Neural cell (in vitro differentiated cells): ENCODE measurements at regions not wholly inside any gene's neighbourhood (a gene's known extent, or its start where the extent isn't known, plus 50 kb on each side); places are given as distances from the start of the nearest gene placed in this dataset.

Source experiments
- H2AFZ ChIP-seq: fragments of 200-600, 300-800 bp; sonication (generic), shearing (Covaris generic); 2 replicates; pipeline ENCODE4 v1.6.0; 2014; ENCODE audit warnings: low read depth, mild to moderate bottlenecking, antibody characterized with exemption, low read length, moderate library complexity
- H3F3A ChIP-seq: fragments of 200-600 bp; shearing (Covaris generic); 2 replicates; pipeline ENCODE4 v1.6.1; 2016; ENCODE audit warnings: mild to moderate bottlenecking, moderate library complexity, mixed read lengths, antibody characterized with exemption, low read length; ENCODE audit not compliant: insufficient read depth, poor library complexity, severe bottlenecking
- H3K27ac ChIP-seq: fragments of 200-600, 300-800 bp; sonication (generic), shearing (Covaris generic); 2 replicates; pipeline ENCODE4 v1.5.1; 2014; ENCODE audit warnings: mild to moderate bottlenecking, low read length, moderate library complexity
- H3K27me3 ChIP-seq: fragments of 300-800, 200-600 bp; sonication (generic), shearing (Covaris generic); 2 replicates; pipeline ENCODE4 v1.6.0; 2014; ENCODE audit warnings: mild to moderate bottlenecking, low read depth, low read length, moderate library complexity; ENCODE audit not compliant: insufficient read depth
- H3K36me3 ChIP-seq: fragments of 300-800, 200-600 bp; sonication (generic), shearing (Covaris generic); 2 replicates; pipeline ENCODE4 v1.5.1; 2014; ENCODE audit warnings: mild to moderate bottlenecking, antibody characterized with exemption, low read length, moderate library complexity; ENCODE audit not compliant: insufficient read depth
- H3K4me2 ChIP-seq: fragments of 300-800, 200-600 bp; sonication (generic), shearing (Covaris generic); 2 replicates; pipeline ENCODE4 v1.6.0; 2014; ENCODE audit warnings: mild to moderate bottlenecking, low read length
- H3K4me3 ChIP-seq: fragments of 300-800, 200-600 bp; sonication (generic), shearing (Covaris generic); 2 replicates; pipeline ENCODE4 v1.5.1; 2014; ENCODE audit warnings: mild to moderate bottlenecking, low read length, moderate library complexity
- H3K79me2 ChIP-seq: fragments of 200-600 bp; shearing (Covaris generic); replicated peaks from 2 replicates; pipeline ENCODE4 v1.6.0; 2014; ENCODE audit warnings: mild to moderate bottlenecking, low read length, moderate library complexity; ENCODE audit not compliant: insufficient read depth
- H3K9ac ChIP-seq: fragments of 300-800, 200-600 bp; sonication (generic), shearing (Covaris generic); 2 replicates; pipeline ENCODE4 v1.6.1; 2016; ENCODE audit warnings: mild to moderate bottlenecking, low read length, mixed read lengths
- H3K9me2 ChIP-seq: fragments of 200-600 bp; shearing (Covaris generic); 2 replicates; pipeline ENCODE4 v1.6.1; 2016; ENCODE audit warnings: mild to moderate bottlenecking, low read length, mixed read lengths; ENCODE audit not compliant: insufficient read depth
- H3K9me3 ChIP-seq: fragments of 200-600, 300-800 bp; sonication (generic), shearing (Covaris generic); 2 replicates; pipeline ENCODE4 v1.6.1; 2016; ENCODE audit warnings: mild to moderate bottlenecking, mixed run types, low read length, moderate library complexity, mixed read lengths
- H4K20me1 ChIP-seq: fragments of 200-600 bp; shearing (Covaris generic); 2 replicates; pipeline ENCODE4 v1.6.1; 2016; ENCODE audit warnings: mild to moderate bottlenecking, mixed run types; ENCODE audit not compliant: insufficient read depth
- EP300 ChIP-seq: fragments of 450-650 bp; conservative IDR thresholded peaks from 2 replicates; pipeline ENCODE4 v1.6.1; 2014; ENCODE audit warnings: antibody characterized with exemption, mild to moderate bottlenecking, moderate library complexity; ENCODE audit not compliant: poor library complexity, severe bottlenecking
- EZH2 ChIP-seq: fragments of 200-600, 300-800 bp; shearing (Covaris generic), sonication (generic); IDR thresholded peaks from 2 replicates; pipeline ENCODE4 v1.6.1; 2014; ENCODE audit warnings: antibody characterized with exemption, low read length, borderline replicate concordance, mild to moderate bottlenecking; ENCODE audit not compliant: insufficient read depth, poor library complexity, severe bottlenecking
- MXI1 ChIP-seq: fragments of 450-650 bp; conservative IDR thresholded peaks from 2 replicates; pipeline ENCODE4 v1.6.1; 2014; ENCODE audit warnings: antibody characterized with exemption, mild to moderate bottlenecking; ENCODE audit not compliant: poor library complexity, severe bottlenecking
- POLR2AphosphoS5 ChIP-seq: IDR thresholded peaks from 2 replicates; pipeline ENCODE4 v1.6.1; 2012
- RAD21 ChIP-seq: fragments of 450-650 bp; conservative IDR thresholded peaks from 2 replicates; pipeline ENCODE4 v1.6.1; 2014; ENCODE audit warnings: antibody characterized with exemption, mild to moderate bottlenecking, moderate library complexity
- SMC3 ChIP-seq: fragments of 450-650 bp; conservative IDR thresholded peaks from 2 replicates; pipeline ENCODE4 v1.6.1; 2014; ENCODE audit warnings: antibody characterized with exemption, mild to moderate bottlenecking, moderate library complexity; ENCODE audit not compliant: poor library complexity
- TAF1 ChIP-seq: IDR thresholded peaks from 2 replicates; pipeline ENCODE4 v1.6.1; 2012; ENCODE audit warnings: low read depth
- TF ChIP-seq, protein P1 (sequence below): IDR thresholded peaks from 2 replicates; pipeline ENCODE4 v1.6.1; 2012; ENCODE audit warnings: borderline replicate concordance
- TF ChIP-seq, protein P2 (sequence below): fragments of 450-650 bp; IDR thresholded peaks from 2 replicates; pipeline ENCODE4 v1.5.1; 2014; ENCODE audit warnings: antibody characterized with exemption, mild to moderate bottlenecking, moderate library complexity; ENCODE audit not compliant: poor library complexity, severe bottlenecking

DNA sequence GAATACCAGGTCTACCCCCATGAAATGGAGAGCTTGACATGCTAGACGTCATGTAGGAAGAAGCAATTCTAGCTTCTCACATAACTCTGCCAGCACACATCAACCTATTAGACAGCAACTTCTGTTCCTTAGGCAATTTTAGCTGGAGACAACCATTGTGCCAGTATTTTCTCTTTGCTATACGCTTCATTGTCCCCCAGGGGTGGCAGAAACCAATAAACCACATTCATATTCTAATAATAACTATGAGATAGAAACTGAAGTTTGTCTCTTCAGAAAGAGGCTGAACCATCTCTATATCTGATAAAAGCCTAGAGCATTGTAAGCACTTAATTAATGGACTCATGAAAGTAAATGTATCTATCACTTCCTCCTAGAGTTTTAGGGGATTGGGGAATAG, 278.6 kb downstream of the FOXG1 start:
- Histone ChIP-seq H3K79me2 (no peaks in the 10 kb centered on the region), H3K27ac (peak overlapping the region; percentile 81), H3F3A (no peaks in the 10 kb centered on the region), H4K20me1 (no peaks in the 10 kb centered on the region), H3K9me3 (no peaks in the 10 kb centered on the region), H2AFZ (no peak overlapping the region), H3K9me2 (no peaks in the 10 kb centered on the region), H3K4me2 (no peak overlapping the region), H3K27me3 (no peaks in the 10 kb centered on the region), H3K36me3 (no peaks in the 10 kb centered on the region), H3K9ac (no peak overlapping the region), H3K4me3 (no peak overlapping the region)
- TF ChIP-seq EP300 (no peak), TAF1 (no peak), EZH2 (no peak), POLR2AphosphoS5 (no peak), MXI1 (no peak), SMC3 (no peak), RAD21 (no peak)
- TF ChIP-seq, protein P1, sequence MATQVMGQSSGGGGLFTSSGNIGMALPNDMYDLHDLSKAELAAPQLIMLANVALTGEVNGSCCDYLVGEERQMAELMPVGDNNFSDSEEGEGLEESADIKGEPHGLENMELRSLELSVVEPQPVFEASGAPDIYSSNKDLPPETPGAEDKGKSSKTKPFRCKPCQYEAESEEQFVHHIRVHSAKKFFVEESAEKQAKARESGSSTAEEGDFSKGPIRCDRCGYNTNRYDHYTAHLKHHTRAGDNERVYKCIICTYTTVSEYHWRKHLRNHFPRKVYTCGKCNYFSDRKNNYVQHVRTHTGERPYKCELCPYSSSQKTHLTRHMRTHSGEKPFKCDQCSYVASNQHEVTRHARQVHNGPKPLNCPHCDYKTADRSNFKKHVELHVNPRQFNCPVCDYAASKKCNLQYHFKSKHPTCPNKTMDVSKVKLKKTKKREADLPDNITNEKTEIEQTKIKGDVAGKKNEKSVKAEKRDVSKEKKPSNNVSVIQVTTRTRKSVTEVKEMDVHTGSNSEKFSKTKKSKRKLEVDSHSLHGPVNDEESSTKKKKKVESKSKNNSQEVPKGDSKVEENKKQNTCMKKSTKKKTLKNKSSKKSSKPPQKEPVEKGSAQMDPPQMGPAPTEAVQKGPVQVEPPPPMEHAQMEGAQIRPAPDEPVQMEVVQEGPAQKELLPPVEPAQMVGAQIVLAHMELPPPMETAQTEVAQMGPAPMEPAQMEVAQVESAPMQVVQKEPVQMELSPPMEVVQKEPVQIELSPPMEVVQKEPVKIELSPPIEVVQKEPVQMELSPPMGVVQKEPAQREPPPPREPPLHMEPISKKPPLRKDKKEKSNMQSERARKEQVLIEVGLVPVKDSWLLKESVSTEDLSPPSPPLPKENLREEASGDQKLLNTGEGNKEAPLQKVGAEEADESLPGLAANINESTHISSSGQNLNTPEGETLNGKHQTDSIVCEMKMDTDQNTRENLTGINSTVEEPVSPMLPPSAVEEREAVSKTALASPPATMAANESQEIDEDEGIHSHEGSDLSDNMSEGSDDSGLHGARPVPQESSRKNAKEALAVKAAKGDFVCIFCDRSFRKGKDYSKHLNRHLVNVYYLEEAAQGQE, result no peak
- TF ChIP-seq, protein P2, sequence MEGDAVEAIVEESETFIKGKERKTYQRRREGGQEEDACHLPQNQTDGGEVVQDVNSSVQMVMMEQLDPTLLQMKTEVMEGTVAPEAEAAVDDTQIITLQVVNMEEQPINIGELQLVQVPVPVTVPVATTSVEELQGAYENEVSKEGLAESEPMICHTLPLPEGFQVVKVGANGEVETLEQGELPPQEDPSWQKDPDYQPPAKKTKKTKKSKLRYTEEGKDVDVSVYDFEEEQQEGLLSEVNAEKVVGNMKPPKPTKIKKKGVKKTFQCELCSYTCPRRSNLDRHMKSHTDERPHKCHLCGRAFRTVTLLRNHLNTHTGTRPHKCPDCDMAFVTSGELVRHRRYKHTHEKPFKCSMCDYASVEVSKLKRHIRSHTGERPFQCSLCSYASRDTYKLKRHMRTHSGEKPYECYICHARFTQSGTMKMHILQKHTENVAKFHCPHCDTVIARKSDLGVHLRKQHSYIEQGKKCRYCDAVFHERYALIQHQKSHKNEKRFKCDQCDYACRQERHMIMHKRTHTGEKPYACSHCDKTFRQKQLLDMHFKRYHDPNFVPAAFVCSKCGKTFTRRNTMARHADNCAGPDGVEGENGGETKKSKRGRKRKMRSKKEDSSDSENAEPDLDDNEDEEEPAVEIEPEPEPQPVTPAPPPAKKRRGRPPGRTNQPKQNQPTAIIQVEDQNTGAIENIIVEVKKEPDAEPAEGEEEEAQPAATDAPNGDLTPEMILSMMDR, result no peak

DNA sequence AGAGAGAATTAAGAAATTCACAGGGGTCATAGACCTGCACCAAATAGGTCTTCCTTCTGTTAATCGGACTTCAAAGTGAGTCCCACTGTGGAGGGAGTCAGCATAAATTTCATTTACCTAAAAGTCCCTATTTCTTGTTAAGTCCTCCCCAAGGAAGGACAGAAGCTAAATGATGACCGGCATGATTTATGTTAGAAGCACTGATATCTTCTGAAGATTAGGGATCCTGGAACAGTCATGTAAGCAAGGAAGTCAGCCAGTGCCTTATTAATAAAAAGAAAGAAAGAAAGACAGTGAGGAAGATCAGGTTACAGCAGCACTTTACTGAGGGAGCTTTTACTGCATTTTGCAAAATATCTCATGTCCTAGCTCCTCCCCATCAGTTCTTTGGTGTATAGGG, 287.5 kb downstream of the FOXG1 start:
- H3K27me3 ChIP-seq, result no peaks in the 10 kb centered on the region
- no peaks in the 10 kb centered on the region for H3K36me3 ChIP-seq
- H3K79me2 ChIP-seq, result no peaks in the 10 kb centered on the region
- no peak overlapping the region for H2AFZ ChIP-seq
- no peaks in the 10 kb centered on the region for H3K9me3 ChIP-seq
- H3K4me2 ChIP-seq, result no peak overlapping the region
- no peak overlapping the region for H3K4me3 ChIP-seq
- H3F3A ChIP-seq, result peaks cover 3% of the 10 kb centered on the region
- H3K9me2 ChIP-seq, result no peaks in the 10 kb centered on the region
- H3K27ac ChIP-seq, result no peak overlapping the region
- no peak overlapping the region for H3K9ac ChIP-seq
- H4K20me1 ChIP-seq, result no peaks in the 10 kb centered on the region
- TF ChIP-seq, protein P2, result no peak
- TF ChIP-seq MXI1 (no peak), EZH2 (no peak), RAD21 (no peak), POLR2AphosphoS5 (no peak), SMC3 (no peak), TAF1 (no peak), EP300 (no peak)
- TF ChIP-seq, protein P1, result no peak
